Neural cell (in vitro differentiated cells): ENCODE measurements at regions not wholly inside any gene's neighbourhood (a gene's known extent, or its start where the extent isn't known, plus 50 kb on each side); places are given as distances from the start of the nearest gene placed in this dataset.

Experiments
- CTCF ChIP-seq: fragments of 450-650 bp; IDR thresholded peaks from 2 replicates; pipeline ENCODE4 v1.5.1; 2014; ENCODE audit warnings: antibody characterized with exemption, mild to moderate bottlenecking, moderate library complexity; ENCODE audit not compliant: poor library complexity, severe bottlenecking
- EZH2 ChIP-seq: fragments of 200-600, 300-800 bp; shearing (Covaris generic), sonication (generic); IDR thresholded peaks from 2 replicates; pipeline ENCODE4 v1.6.1; 2014; ENCODE audit warnings: antibody characterized with exemption, low read length, borderline replicate concordance, mild to moderate bottlenecking; ENCODE audit not compliant: insufficient read depth, poor library complexity, severe bottlenecking

DNA sequence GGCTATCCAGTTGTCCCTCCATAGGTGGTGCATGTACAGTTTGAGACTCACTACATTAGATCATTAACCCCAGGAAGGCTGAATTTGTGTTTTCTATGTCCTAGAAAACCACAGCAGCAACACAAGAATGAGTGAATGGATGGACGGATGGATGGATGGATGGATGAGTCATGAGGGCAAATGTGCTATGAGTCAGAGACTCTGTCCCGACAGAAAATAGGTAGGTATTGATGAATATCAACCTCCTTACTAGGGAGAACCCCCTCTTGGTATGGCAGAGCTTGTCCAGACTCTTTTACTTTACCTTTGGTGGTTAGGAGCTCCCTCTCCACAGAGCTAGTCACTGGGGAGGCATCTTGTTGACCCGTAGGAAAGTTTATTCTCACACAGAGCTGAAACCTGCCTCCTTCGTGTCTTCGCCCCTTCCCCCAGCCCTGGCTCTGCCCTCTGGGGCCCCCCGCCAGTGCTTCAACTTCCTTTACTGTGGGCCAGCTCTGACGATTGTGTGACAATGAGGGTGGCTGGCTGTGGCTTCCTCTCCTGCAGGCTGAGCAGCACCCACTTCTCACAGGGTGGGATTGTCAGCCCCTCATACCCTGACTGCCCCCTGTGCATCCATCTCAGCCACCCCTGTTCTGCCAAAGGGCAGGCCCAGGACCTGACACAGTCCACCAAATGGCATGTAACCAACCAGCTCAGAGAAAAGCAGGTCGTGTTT is 145.2 kb downstream of the FOXD2 start:
- TF ChIP-seq EZH2 (no peak), CTCF (no peak)
